Hepatocyte (in vitro differentiated cells): ENCODE measurements at regions not wholly inside any gene's neighbourhood (a gene's known extent, or its start where the extent isn't known, plus 50 kb on each side); places are given as distances from the start of the nearest gene placed in this dataset.

Experiments
- DNase-seq: peaks from one replicate; pipeline ENCODE4 v3.0.0-alpha.2; 2016; ENCODE audit warnings: low spot score
- H2AFZ ChIP-seq: fragments of 200-600 bp; sonication (generic); 2 replicates; pipeline ENCODE4 v1.6.0; 2016; ENCODE audit warnings: antibody characterized with exemption, mild to moderate bottlenecking
- H3K27ac ChIP-seq: fragments of 200-600 bp; sonication (generic); 2 replicates; pipeline ENCODE4 v1.5.1; 2016; ENCODE audit warnings: mild to moderate bottlenecking
- H3K27me3 ChIP-seq: fragments of 200-600 bp; sonication (generic); 2 replicates; pipeline ENCODE4 v1.6.1; 2016
- H3K36me3 ChIP-seq: fragments of 200-600 bp; sonication (generic); replicated peaks from 2 replicates; pipeline ENCODE4 v1.5.1; 2016; ENCODE audit warnings: low read depth; ENCODE audit not compliant: insufficient read depth
- H3K4me1 ChIP-seq: fragments of 200-600 bp; sonication (generic); 2 replicates; pipeline ENCODE4 v1.5.1; 2016; ENCODE audit warnings: mild to moderate bottlenecking, moderate library complexity; ENCODE audit not compliant: insufficient read depth
- H3K4me2 ChIP-seq: fragments of 200-600 bp; sonication (generic); 2 replicates; pipeline ENCODE4 v1.6.0; 2016
- H3K4me3 ChIP-seq: fragments of 200-600 bp; sonication (generic); 2 replicates; pipeline ENCODE4 v1.5.1; 2016; ENCODE audit warnings: mild to moderate bottlenecking
- H3K79me2 ChIP-seq: fragments of 200-600 bp; sonication (generic); 2 replicates; pipeline ENCODE4 v1.6.0; 2017; ENCODE audit warnings: mild to moderate bottlenecking
- H3K9me2 ChIP-seq: fragments of 200-600 bp; sonication (generic); replicated peaks from 2 replicates; pipeline ENCODE4 v1.6.0; 2017; ENCODE audit warnings: mild to moderate bottlenecking; ENCODE audit not compliant: insufficient read depth
- H3K9me3 ChIP-seq: fragments of 200-600 bp; sonication (generic); 2 replicates; pipeline ENCODE4 v1.5.1; 2016; ENCODE audit warnings: low read depth, mild to moderate bottlenecking
- H4K20me1 ChIP-seq: fragments of 200-600 bp; sonication (generic); 2 replicates; pipeline ENCODE4 v1.6.0; 2016; ENCODE audit warnings: mild to moderate bottlenecking; ENCODE audit not compliant: insufficient read depth, poor library complexity, severe bottlenecking
- EZH2 ChIP-seq: fragments of 200-600 bp; sonication (generic); IDR thresholded peaks from 2 replicates; pipeline ENCODE4 v1.6.1; 2016; ENCODE audit warnings: antibody characterized with exemption, mild to moderate bottlenecking, borderline replicate concordance
- EZH2phosphoT487 ChIP-seq: fragments of 200-600 bp; sonication (generic); IDR thresholded peaks from one replicate; pipeline ENCODE4 v1.6.1; 2018; ENCODE audit warnings: antibody characterized with exemption, mild to moderate bottlenecking, low read depth, moderate library complexity; ENCODE audit not compliant: unreplicated experiment, severe bottlenecking
- WGBS: methylation state at CpG from one replicate; pipeline ENCODE4 v1.1.6; 2016; ENCODE audit warnings: low lambda C conversion rate; ENCODE audit errors: missing lambda C conversion rate; 5-methylcytosine and 5-hydroxymethylcytosine counted together
- TF ChIP-seq, protein P1 (sequence below): fragments of 200-600 bp; sonication (generic); IDR thresholded peaks from 2 replicates; pipeline ENCODE4 v1.5.1; 2016; ENCODE audit warnings: antibody characterized with exemption, mild to moderate bottlenecking; ENCODE audit not compliant: poor library complexity

DNA sequence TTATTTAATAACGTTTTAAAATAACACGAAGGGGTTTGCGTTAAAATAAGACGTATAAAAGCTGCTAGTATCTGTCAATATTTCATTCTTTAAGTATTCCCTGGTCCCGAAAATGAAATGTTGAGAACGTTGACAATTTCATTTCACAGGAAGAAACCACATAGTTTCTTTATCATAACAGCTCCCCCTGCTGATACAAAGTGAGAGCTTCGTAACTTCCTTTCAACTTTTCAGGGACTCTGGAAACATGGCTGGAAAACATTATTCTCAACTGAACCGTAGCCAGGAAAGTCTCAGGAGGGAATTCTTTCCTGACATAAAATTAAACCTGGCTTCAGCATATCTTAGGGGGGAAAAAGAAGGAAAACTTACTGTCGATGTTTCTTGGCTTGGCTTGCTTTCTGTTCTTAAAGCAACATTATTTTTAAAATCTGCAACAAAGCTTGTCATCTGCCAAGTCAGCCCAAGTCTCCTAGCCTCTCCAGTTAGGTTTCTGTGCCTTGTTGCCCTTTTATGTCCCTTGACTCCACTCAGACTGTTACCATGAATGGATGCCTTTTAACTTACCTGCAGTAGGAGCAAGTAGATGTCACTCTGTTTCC lies 122.9 kb upstream of the DAB2 start:
- H3K36me3 ChIP-seq = no peaks in the 10 kb centered on the region
- H3K4me1 ChIP-seq = peaks cover 11% of the 10 kb centered on the region
- H3K4me2 ChIP-seq = peak overlapping the region; percentile 46
- TF ChIP-seq EZH2 (no peak), EZH2phosphoT487 (no peak)
- TF ChIP-seq, protein P1, sequence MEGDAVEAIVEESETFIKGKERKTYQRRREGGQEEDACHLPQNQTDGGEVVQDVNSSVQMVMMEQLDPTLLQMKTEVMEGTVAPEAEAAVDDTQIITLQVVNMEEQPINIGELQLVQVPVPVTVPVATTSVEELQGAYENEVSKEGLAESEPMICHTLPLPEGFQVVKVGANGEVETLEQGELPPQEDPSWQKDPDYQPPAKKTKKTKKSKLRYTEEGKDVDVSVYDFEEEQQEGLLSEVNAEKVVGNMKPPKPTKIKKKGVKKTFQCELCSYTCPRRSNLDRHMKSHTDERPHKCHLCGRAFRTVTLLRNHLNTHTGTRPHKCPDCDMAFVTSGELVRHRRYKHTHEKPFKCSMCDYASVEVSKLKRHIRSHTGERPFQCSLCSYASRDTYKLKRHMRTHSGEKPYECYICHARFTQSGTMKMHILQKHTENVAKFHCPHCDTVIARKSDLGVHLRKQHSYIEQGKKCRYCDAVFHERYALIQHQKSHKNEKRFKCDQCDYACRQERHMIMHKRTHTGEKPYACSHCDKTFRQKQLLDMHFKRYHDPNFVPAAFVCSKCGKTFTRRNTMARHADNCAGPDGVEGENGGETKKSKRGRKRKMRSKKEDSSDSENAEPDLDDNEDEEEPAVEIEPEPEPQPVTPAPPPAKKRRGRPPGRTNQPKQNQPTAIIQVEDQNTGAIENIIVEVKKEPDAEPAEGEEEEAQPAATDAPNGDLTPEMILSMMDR = peak; percentile 90
- H3K27me3 ChIP-seq = no peaks in the 10 kb centered on the region
- H3K27ac ChIP-seq = no peak overlapping the region
- 4% methylated on average over 9 of the region's 9 CpGs for WGBS
- H3K4me3 ChIP-seq = no peak overlapping the region
- no peaks in the 10 kb centered on the region for H3K9me2 ChIP-seq
- DNase-seq = peak; percentile 83
- H3K9me3 ChIP-seq = no peaks in the 10 kb centered on the region
- no peaks in the 10 kb centered on the region for H4K20me1 ChIP-seq
- H3K79me2 ChIP-seq = no peaks in the 10 kb centered on the region
- H2AFZ ChIP-seq = peak overlapping the region; percentile 2

DNA sequence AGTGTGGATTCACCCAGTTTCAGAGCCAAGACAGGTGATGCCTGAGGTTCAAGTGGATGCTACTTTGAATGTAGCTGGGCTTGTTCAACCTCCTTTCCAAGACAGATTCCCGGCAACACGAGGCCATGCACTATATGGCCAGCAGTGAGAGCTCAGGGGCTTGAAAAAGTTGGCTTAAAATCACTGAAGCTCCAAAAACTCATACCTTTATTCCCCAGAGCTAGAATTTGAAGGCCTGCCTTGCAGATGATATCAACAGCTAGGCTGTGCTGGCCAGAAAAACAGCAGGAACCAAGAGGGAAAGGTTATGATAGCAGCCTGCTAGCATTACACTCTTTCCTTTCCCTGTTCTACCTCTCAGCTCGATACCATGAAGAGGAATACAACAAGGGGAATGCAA lies 120.2 kb upstream of the DAB2 start:
- no peak overlapping the region for H2AFZ ChIP-seq
- TF ChIP-seq EZH2phosphoT487 = no peak
- TF ChIP-seq, protein P1 = no peak
- TF ChIP-seq EZH2 = no peak

DNA sequence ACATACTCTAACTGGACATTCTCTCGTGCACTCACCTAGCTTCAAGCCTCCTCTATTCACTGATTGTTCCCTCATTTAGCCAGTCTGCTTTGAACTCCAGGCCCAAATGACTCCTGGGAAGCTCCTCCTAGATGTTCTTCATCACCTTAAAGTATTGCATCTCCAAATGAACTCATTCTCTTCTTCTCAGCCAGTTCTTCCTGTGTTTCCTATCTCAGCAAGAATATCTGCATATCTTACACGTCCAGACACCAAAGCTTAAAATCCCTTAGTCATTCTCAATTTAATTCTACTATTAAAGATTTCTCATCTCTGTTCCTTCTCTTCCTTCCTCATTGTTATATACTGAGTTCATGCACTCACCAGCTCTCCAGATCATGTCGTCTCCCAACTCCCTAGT lies 118.6 kb upstream of the DAB2 start:
- DNase-seq = no peak
- H2AFZ ChIP-seq = no peak overlapping the region
- no peaks in the 10 kb centered on the region for H3K9me2 ChIP-seq
- WGBS = 97% methylated on average over 3 of the region's 3 CpGs
- no peaks in the 10 kb centered on the region for H3K27me3 ChIP-seq
- H3K4me1 ChIP-seq = peaks cover 11% of the 10 kb centered on the region
- TF ChIP-seq EZH2 (no peak), EZH2phosphoT487 (no peak)
- TF ChIP-seq, protein P1 = no peak
- no peak overlapping the region for H3K4me3 ChIP-seq
- H3K27ac ChIP-seq = no peak overlapping the region
- H3K36me3 ChIP-seq = no peaks in the 10 kb centered on the region
- no peaks in the 10 kb centered on the region for H3K9me3 ChIP-seq
- H3K4me2 ChIP-seq = no peak overlapping the region
- no peaks in the 10 kb centered on the region for H3K79me2 ChIP-seq
- no peaks in the 10 kb centered on the region for H4K20me1 ChIP-seq

More for the DNA sequence above, 120.2 kb upstream of the DAB2 start:
- DNase-seq = no peak
- Histone ChIP-seq H3K9me3 (no peaks in the 10 kb centered on the region), H3K9me2 (no peaks in the 10 kb centered on the region), H3K4me1 (peaks cover 11% of the 10 kb centered on the region), H4K20me1 (no peaks in the 10 kb centered on the region), H3K27ac (no peak overlapping the region), H3K79me2 (no peaks in the 10 kb centered on the region), H3K4me2 (no peak overlapping the region), H3K36me3 (no peaks in the 10 kb centered on the region), H3K27me3 (no peaks in the 10 kb centered on the region), H3K4me3 (no peak overlapping the region)
- 88% methylated on average over 3 of the region's 3 CpGs for WGBS
